Activated naive CD4-positive, alpha-beta T cell treated with anti-CD3 and anti-CD28 coated beads, Interleukin-2, amount 10 ng/mL, durations not matched to agents 7 days and 5 days (primary cell): ENCODE measurements at regions not wholly inside any gene's neighbourhood (a gene's known extent, or its start where the extent isn't known, plus 50 kb on each side); places are given as distances from the start of the nearest gene placed in this dataset.
"Not testable (repeated sequence)": the region's sequence is repeated elsewhere in the genome, so short reads cannot be mapped to it uniquely, and the experiment has no call there.

ENCODE experiments used
- CTCF ChIA-PET: fragments of 350-600 bp; sonication (Branson Sonifier 250); formaldehyde crosslinking; loops from one replicate; lab custom pipeline; 2021; ENCODE audit warnings: antibody characterized with exemption; lab: Charles Lee
- DNase-seq: peaks from one replicate; pipeline ENCODE4 v3.0.0-alpha.2; 2020
- H3K27ac Mint-ChIP-seq: one replicate; pipeline ENCODE4 v1.8.0; 2021; ENCODE audit warnings: mild to moderate bottlenecking, moderate library complexity, mixed read lengths
- H3K27me3 Mint-ChIP-seq: one replicate; pipeline ENCODE4 v1.8.0; 2021; ENCODE audit warnings: mild to moderate bottlenecking, mixed read lengths
- H3K36me3 Mint-ChIP-seq: one replicate; pipeline ENCODE4 v1.8.0; 2021; ENCODE audit warnings: mixed read lengths
- H3K4me1 Mint-ChIP-seq: one replicate; pipeline ENCODE4 v1.8.0; 2021; ENCODE audit warnings: mixed read lengths
- H3K4me3 Mint-ChIP-seq: one replicate; pipeline ENCODE4 v1.8.0; 2021; ENCODE audit warnings: mild to moderate bottlenecking, moderate library complexity, mixed read lengths
- H3K9me3 Mint-ChIP-seq: one replicate; pipeline ENCODE4 v1.8.0; 2021; ENCODE audit warnings: mixed read lengths

GRCh38 chr7:57218196-57218716 lies 86.0 kb upstream of the ZNF479 start:
- Mint-ChIP-seq H3K4me1 (no peaks in the 10 kb centered on the region), H3K9me3 (peaks cover 78% of the 10 kb centered on the region), H3K4me3 (no peak overlapping the region), H3K27me3 (no peaks in the 10 kb centered on the region), H3K36me3 (peaks cover 9% of the 10 kb centered on the region), H3K27ac (no peak overlapping the region)
- no peak for DNase-seq
- CTCF ChIA-PET: no interaction called here

- H3K27me3 Mint-ChIP-seq: no peaks in the 10 kb centered on the region
- H3K4me3 Mint-ChIP-seq: no peak overlapping the region
- CTCF ChIA-PET: interaction anchor here (0.6 kb wide), 1 partner anchor 284 kb away, joined by 3 read pairs; no protein-coding TSS in a partner anchor
- DNase-seq: no peak
- H3K27ac Mint-ChIP-seq: no peak overlapping the region
- peaks cover 69% of the 10 kb centered on the region for H3K9me3 Mint-ChIP-seq
- peaks cover 9% of the 10 kb centered on the region for H3K36me3 Mint-ChIP-seq
- H3K4me1 Mint-ChIP-seq: no peaks in the 10 kb centered on the region
These were observed 88.5 kb upstream of the ZNF479 start for GRCh38 chr7:57220746-57221145.

- DNase-seq: no peak
- Mint-ChIP-seq H3K9me3 (peaks cover 56% of the 10 kb centered on the region), H3K27ac (no peak overlapping the region)
These were observed 93.4 kb upstream of the ZNF479 start for GRCh38 chr7:57225666-57226065.

GRCh38 chr7:57241236-57241635 lies 109.0 kb upstream of the ZNF479 start:
- H3K4me3 Mint-ChIP-seq, CTCF ChIA-PET, H3K36me3 Mint-ChIP-seq, DNase-seq, H3K4me1 Mint-ChIP-seq, H3K27ac Mint-ChIP-seq, H3K27me3 Mint-ChIP-seq: not testable (repeated sequence)
- peaks cover 50% of the 10 kb centered on the region for H3K9me3 Mint-ChIP-seq

More at GRCh38 chr7:57225666-57226065, 93.4 kb upstream of the ZNF479 start:
- CTCF ChIA-PET: no interaction called here
- no peaks in the 10 kb centered on the region for H3K4me1 Mint-ChIP-seq
- H3K36me3 Mint-ChIP-seq: peaks cover 1% of the 10 kb centered on the region
- no peaks in the 10 kb centered on the region for H3K27me3 Mint-ChIP-seq
- H3K4me3 Mint-ChIP-seq: no peak overlapping the region

GRCh38 chr7:57243551-57243950 lies 111.3 kb upstream of the ZNF479 start:
- H3K4me1 Mint-ChIP-seq, H3K27ac Mint-ChIP-seq, CTCF ChIA-PET, H3K27me3 Mint-ChIP-seq, H3K36me3 Mint-ChIP-seq, H3K4me3 Mint-ChIP-seq, DNase-seq: not testable (repeated sequence)
- peaks cover 52% of the 10 kb centered on the region for H3K9me3 Mint-ChIP-seq

GRCh38 chr7:57244345-57244980 lies 112.2 kb upstream of the ZNF479 start:
- H3K27ac Mint-ChIP-seq, H3K4me1 Mint-ChIP-seq, H3K4me3 Mint-ChIP-seq, DNase-seq, H3K27me3 Mint-ChIP-seq, H3K36me3 Mint-ChIP-seq, CTCF ChIA-PET: not testable (repeated sequence)
- peaks cover 50% of the 10 kb centered on the region for H3K9me3 Mint-ChIP-seq

- H3K27me3 Mint-ChIP-seq: no peaks in the 10 kb centered on the region
- CTCF ChIA-PET: no interaction called here
- peaks cover 50% of the 10 kb centered on the region for H3K9me3 Mint-ChIP-seq
These were observed 113.0 kb upstream of the ZNF479 start for GRCh38 chr7:57245206-57245605.

GRCh38 chr7:57250801-57251200 lies 118.6 kb upstream of the ZNF479 start:
- H3K4me1 Mint-ChIP-seq: no peaks in the 10 kb centered on the region
- no peak overlapping the region for H3K27ac Mint-ChIP-seq
- H3K4me3 Mint-ChIP-seq: no peak overlapping the region
- no peaks in the 10 kb centered on the region for H3K27me3 Mint-ChIP-seq
- DNase-seq: no peak
- CTCF ChIA-PET: no interaction called here
- peaks cover 33% of the 10 kb centered on the region for H3K9me3 Mint-ChIP-seq
- H3K36me3 Mint-ChIP-seq: no peaks in the 10 kb centered on the region

More at GRCh38 chr7:57245206-57245605, 113.0 kb upstream of the ZNF479 start:
- no peak overlapping the region for H3K27ac Mint-ChIP-seq
- H3K4me1 Mint-ChIP-seq: no peaks in the 10 kb centered on the region
- H3K4me3 Mint-ChIP-seq: no peak overlapping the region
- H3K36me3 Mint-ChIP-seq: no peaks in the 10 kb centered on the region
- no peak for DNase-seq

GRCh38 chr7:57256637-57257375 lies 124.6 kb upstream of the ZNF479 start:
- no peak for DNase-seq
- Mint-ChIP-seq H3K4me1 (no peaks in the 10 kb centered on the region), H3K27me3 (no peaks in the 10 kb centered on the region), H3K4me3 (no peak overlapping the region), H3K9me3 (peaks cover 36% of the 10 kb centered on the region), H3K27ac (no peak overlapping the region), H3K36me3 (no peaks in the 10 kb centered on the region)
- CTCF ChIA-PET: no interaction called here

- no peak overlapping the region for H3K27ac Mint-ChIP-seq
- no peaks in the 10 kb centered on the region for H3K36me3 Mint-ChIP-seq
- no peak overlapping the region for H3K4me3 Mint-ChIP-seq
- CTCF ChIA-PET: no interaction called here
- H3K9me3 Mint-ChIP-seq: peaks cover 61% of the 10 kb centered on the region
- no peak for DNase-seq
- no peaks in the 10 kb centered on the region for H3K4me1 Mint-ChIP-seq
- H3K27me3 Mint-ChIP-seq: no peaks in the 10 kb centered on the region
These were observed 142.5 kb upstream of the ZNF479 start for GRCh38 chr7:57274535-57275283.

GRCh38 chr7:57300747-57301146 lies 149.2 kb upstream of the ZNF716 start:
- H3K27ac Mint-ChIP-seq: no peak overlapping the region
- DNase-seq: no peak
- H3K4me3 Mint-ChIP-seq: no peak overlapping the region
- CTCF ChIA-PET: no interaction called here
- peaks cover 38% of the 10 kb centered on the region for H3K9me3 Mint-ChIP-seq
- no peaks in the 10 kb centered on the region for H3K27me3 Mint-ChIP-seq
- H3K4me1 Mint-ChIP-seq: no peaks in the 10 kb centered on the region
- H3K36me3 Mint-ChIP-seq: no peaks in the 10 kb centered on the region

- Mint-ChIP-seq H3K36me3 (no peaks in the 10 kb centered on the region), H3K4me1 (no peaks in the 10 kb centered on the region), H3K27me3 (no peaks in the 10 kb centered on the region), H3K9me3 (peaks cover 48% of the 10 kb centered on the region), H3K4me3 (no peak overlapping the region), H3K27ac (no peak overlapping the region)
- no peak for DNase-seq
- CTCF ChIA-PET: no interaction called here
These were observed 144.7 kb upstream of the ZNF716 start for GRCh38 chr7:57305192-57305748.

GRCh38 chr7:57308631-57309408 lies 141.2 kb upstream of the ZNF716 start:
- DNase-seq: no peak
- CTCF ChIA-PET: no interaction called here
- H3K4me1 Mint-ChIP-seq: no peaks in the 10 kb centered on the region
- H3K4me3 Mint-ChIP-seq: no peak overlapping the region
- no peaks in the 10 kb centered on the region for H3K27me3 Mint-ChIP-seq
- H3K36me3 Mint-ChIP-seq: peaks cover 2% of the 10 kb centered on the region
- H3K9me3 Mint-ChIP-seq: peaks cover 51% of the 10 kb centered on the region
- H3K27ac Mint-ChIP-seq: no peak overlapping the region
